Endothelial cell of umbilical vein (primary cell): ENCODE measurements at regions not wholly inside any gene's neighbourhood (a gene's known extent, or its start where the extent isn't known, plus 50 kb on each side); places are given as distances from the start of the nearest gene placed in this dataset.

Source experiments
- BruUV-seq: library from RNA; stranded (reverse); fragments of 400-500 nt; replicated peaks from 2 replicates; lab custom pipeline; 2021; lab: Mats Ljungman, UMichigan
- CTCF ChIA-PET: fragments of 300-600, 350-600 bp; sonication (Branson Sonifier 250); formaldehyde crosslinking; loops from one replicate; lab custom pipeline; 2021; ENCODE audit warnings: antibody characterized with exemption, inconsistent platforms; lab: Charles Lee
- POLR2A ChIA-PET: fragments of 300-600, 350-600 bp; sonication (Branson Sonifier 250); formaldehyde crosslinking; loops from one replicate; lab custom pipeline; 2021; ENCODE audit warnings: antibody characterized with exemption, inconsistent platforms; lab: Charles Lee
- DNase-seq: peaks from one replicate; pipeline ENCODE4 v3.0.0-alpha.2; 2011; ENCODE audit warnings: low read depth, low spot score
- FAIRE-seq: peaks from 2 replicates; lab custom pipeline; 2011; peaks lifted over from hg19 to GRCh38; lab: Jason Lieb, UNC
- H2AFZ ChIP-seq: 2 replicates; pipeline ENCODE4 v1.6.0; 2012; ENCODE audit warnings: low read depth, low read length, control low read depth, inconsistent platforms
- H3K27ac ChIP-seq: 2 replicates; pipeline ENCODE4 v1.5.1; 2011; ENCODE audit warnings: low read depth, mild to moderate bottlenecking, control low read depth, low read length, moderate library complexity; ENCODE audit not compliant: insufficient read depth
- H3K27me3 ChIP-seq, 2 experiments: 2 replicates each; pipeline versions ENCODE4 v1.6.0 to v1.6.1; 2011; ENCODE audit warnings: low read length in 2 of 2, mixed read lengths in 1 of 2; ENCODE audit not compliant: control insufficient read depth in 2 of 2, insufficient read depth in 2 of 2
- H3K36me3 ChIP-seq, 2 experiments: 2 replicates in 1 of 2; 3 replicates in 1 of 2; pipeline ENCODE4 v1.5.1; 2011; ENCODE audit warnings: low read length in 2 of 2, mild to moderate bottlenecking in 1 of 2, moderate library complexity in 1 of 2; ENCODE audit not compliant: control insufficient read depth in 2 of 2, insufficient read depth in 2 of 2; ENCODE audit errors: extremely low read depth in 1 of 2
- H3K4me1 ChIP-seq: 3 replicates; pipeline ENCODE4 v1.5.1; 2011; ENCODE audit warnings: mild to moderate bottlenecking, low read length; ENCODE audit not compliant: control insufficient read depth, insufficient read depth; ENCODE audit errors: extremely low read depth
- H3K4me2 ChIP-seq: 2 replicates; pipeline ENCODE4 v1.6.1; 2011; ENCODE audit warnings: low read length, control low read depth, mixed read lengths; ENCODE audit not compliant: insufficient read depth
- H3K4me3 ChIP-seq, 3 experiments: fragments of 200-600 bp in 1 of 3; sonication (generic), shearing (Covaris generic) in 1 of 3; replicated peaks in 1 of 3; 2 replicates each; pipeline ENCODE4 v1.5.1; 2011 to 2016; ENCODE audit warnings: control low read depth in 3 of 3, low read length in 3 of 3, mild to moderate bottlenecking in 2 of 3, inconsistent platforms in 1 of 3, low read depth in 1 of 3, moderate library complexity in 1 of 3; ENCODE audit not compliant: insufficient read depth in 1 of 3
- H3K79me2 ChIP-seq: 2 replicates; pipeline ENCODE4 v1.6.0; 2012; ENCODE audit warnings: low read length, inconsistent platforms; ENCODE audit not compliant: control insufficient read depth, insufficient read depth
- H3K9ac ChIP-seq: replicated peaks from 2 replicates; pipeline ENCODE3; 2011; ENCODE audit warnings: low read length, control low read depth; ENCODE audit not compliant: insufficient read depth; ENCODE audit errors: extremely low read depth
- H3K9me1 ChIP-seq: replicated peaks from 3 replicates; pipeline ENCODE4 v1.6.0; 2011; ENCODE audit warnings: mild to moderate bottlenecking, low read length; ENCODE audit not compliant: control insufficient read depth, insufficient read depth; ENCODE audit errors: extremely low read depth
- H3K9me3 ChIP-seq: replicated peaks from 2 replicates; pipeline ENCODE4 v1.5.1; 2012; ENCODE audit warnings: low read length, inconsistent platforms; ENCODE audit not compliant: control insufficient read depth, insufficient read depth
- H4K20me1 ChIP-seq: replicated peaks from 2 replicates; pipeline ENCODE3; 2011; ENCODE audit warnings: mild to moderate bottlenecking, low read length; ENCODE audit not compliant: control insufficient read depth, insufficient read depth; ENCODE audit errors: extremely low read depth
- CTCF ChIP-seq, 2 donors: IDR thresholded peaks; 1 replicate in 1 of 2; 2 replicates in 1 of 2; pipeline ENCODE4 v1.5.1; 2011; ENCODE audit warnings: low read length in 2 of 2, mild to moderate bottlenecking in 2 of 2, moderate library complexity in 2 of 2, control low read depth in 1 of 2, inconsistent platforms in 1 of 2, low read depth in 1 of 2; ENCODE audit not compliant: insufficient read depth in 1 of 2; ENCODE audit errors: extremely low read depth in 1 of 2
- EZH2 ChIP-seq: IDR thresholded peaks from 2 replicates; pipeline ENCODE4 v1.6.1; 2012; ENCODE audit warnings: borderline replicate concordance, low read depth, mild to moderate bottlenecking, moderate library complexity, low read length, inconsistent platforms; ENCODE audit not compliant: severe bottlenecking
- FOS ChIP-seq: IDR thresholded peaks from 2 replicates; pipeline ENCODE4 v1.6.1; 2011; ENCODE audit warnings: mild to moderate bottlenecking, low read length, moderate library complexity, borderline replicate concordance; ENCODE audit not compliant: insufficient read depth
- GATA2 ChIP-seq: IDR thresholded peaks from 2 replicates; pipeline ENCODE4 v1.7.0; 2011; ENCODE audit warnings: low read depth, mild to moderate bottlenecking, moderate library complexity, mixed read lengths, low read length; ENCODE audit not compliant: insufficient read length, insufficient read depth
- JUN ChIP-seq: IDR thresholded peaks from 2 replicates; pipeline ENCODE4 v1.6.1; 2011; ENCODE audit warnings: borderline replicate concordance, low read depth; ENCODE audit not compliant: insufficient read length, insufficient read depth
- MAX ChIP-seq: IDR thresholded peaks from 2 replicates; pipeline ENCODE4 v1.6.1; 2011; ENCODE audit not compliant: insufficient read depth, insufficient read length
- MYC ChIP-seq: IDR thresholded peaks from one replicate; pipeline ENCODE4 v1.6.1; 2011; ENCODE audit warnings: mild to moderate bottlenecking, low read depth, low read length
- POLR2A ChIP-seq: IDR thresholded peaks from 2 replicates; pipeline ENCODE4 v1.6.1; 2012; ENCODE audit warnings: low read depth, mild to moderate bottlenecking, control low read depth, low read length
- POLR2AphosphoS5 ChIP-seq: IDR thresholded peaks from 2 replicates; pipeline ENCODE4 v1.6.1; 2012; ENCODE audit warnings: low read depth, mild to moderate bottlenecking, control low read depth, low read length, moderate library complexity; ENCODE audit not compliant: insufficient read depth
- dilution Hi-C: fragments of 300-500 bp; cut with MboI; formaldehyde crosslinking; loops from one replicate; pipeline ENCODE4 v1.15.0; 2019; ENCODE audit warnings: low sequenced_read_pairs; ENCODE audit not compliant: extremely low pct_ligation_motif_present
- intact Hi-C: fragments of 100-400 bp; cut with micrococcal nuclease; formaldehyde crosslinking; loops from one replicate; pipeline ENCODE4 v1.10.0; 2022

- Histone ChIP-seq H3K9ac (no peak overlapping the region), H3K9me1 (no peaks in the 10 kb centered on the region), H3K4me2 (no peak overlapping the region), H3K4me1 (peaks cover 13% of the 10 kb centered on the region), H3K9me3 (no peaks in the 10 kb centered on the region), H3K27ac (no peak overlapping the region), H3K79me2 (peaks cover 44% of the 10 kb centered on the region), H2AFZ (no peak overlapping the region), H3K4me3 (no peak overlapping the region), H3K27me3 (no peaks in the 10 kb centered on the region), H4K20me1 (no peaks in the 10 kb centered on the region), H3K36me3 (no peaks in the 10 kb centered on the region)
- dilution Hi-C loops, result no loop called here
- intact Hi-C loops, result no loop called here
- POLR2A ChIA-PET, result interaction anchor here (1.3 kb wide), 1 partner anchor 30 kb away, joined by 3 read pairs; no protein-coding TSS in a partner anchor
- TF ChIP-seq POLR2AphosphoS5 (no peak), MAX (no peak), GATA2 (no peak), POLR2A (no peak), CTCF (IDR thresholded peaks at IDR 0.05; ENCODE audit: extremely low read depth in 1 of 2, insufficient read depth in 1 of 2, low read depth in 1 of 2, low read length in 2 of 2) (no peak), EZH2 (no peak), MYC (no peak), FOS (no peak), JUN (no peak)
- FAIRE-seq (no peak), DNase-seq (no peak)
- BruUV-seq, result no TSS peak
- CTCF ChIA-PET, result interaction anchor here (0.6 to 2.3 kb wide), 7 partner anchors 19 to 271 kb away, joined by 3 to 11 read pairs (median 3); no protein-coding TSS in a partner anchor
Measured at GRCh38 chr9:36457836-36458429, 57.9 kb upstream of the RNF38 start.
